T-cell (primary cell): ENCODE measurements at regions not wholly inside any gene's neighbourhood (a gene's known extent, or its start where the extent isn't known, plus 50 kb on each side); places are given as distances from the start of the nearest gene placed in this dataset.

Source experiments
- ATAC-seq, 4 experiments: fragments of 200-7000 bp in 3 of 4; fragments of 150-1000 bp in 1 of 4; cut with Tn5 transposase; replicated peaks in 1 of 4; 1 replicate in 3 of 4; 2 replicates in 1 of 4; pipeline ENCODE4 v1.10.0; 2021; ENCODE audit warnings: moderate library complexity in 3 of 4, mild to moderate bottlenecking in 2 of 4, moderate number of reproducible peaks in 1 of 4
- CTCF ChIA-PET, 2 donors: fragments of 300-600 bp; sonication (Branson Sonifier 250); formaldehyde crosslinking; loops; one replicate each; lab custom pipeline; 2022; ENCODE audit warnings: antibody characterized with exemption in 2 of 2; lab: Charles Lee
- POLR2A ChIA-PET, 2 donors: fragments of 300-600 bp; sonication (Branson Sonifier 250); formaldehyde crosslinking; loops; one replicate each; lab custom pipeline; 2022; ENCODE audit warnings: antibody characterized with exemption in 2 of 2; lab: Charles Lee
- DNase-seq, 35 experiments: peaks; one replicate each; pipeline versions ENCODE4 v3.0.0 to v3.0.0-alpha.2; 2013 to 2023
- H3K27ac ChIP-seq: one replicate; pipeline ENCODE4 v1.5.1; 2013; ENCODE audit warnings: low read length
- H3K27me3 ChIP-seq, 2 experiments: replicated peaks in 1 of 2; 1 replicate in 1 of 2; 2 replicates in 1 of 2; pipeline versions ENCODE4 v1.6.1 to v1.7.0; 2013; ENCODE audit warnings: low read length in 1 of 2, mixed read lengths in 1 of 2; ENCODE audit not compliant: control insufficient read depth in 2 of 2, insufficient read depth in 2 of 2; ENCODE audit errors: extremely low read depth in 1 of 2
- H3K36me3 ChIP-seq, 2 donors: 1 replicate in 1 of 2; 2 replicates in 1 of 2; pipeline versions ENCODE4 v1.6.1 to v1.7.0; 2013; ENCODE audit warnings: low read length in 1 of 2; ENCODE audit not compliant: control insufficient read depth in 2 of 2, insufficient read depth in 1 of 2; ENCODE audit errors: extremely low read depth in 1 of 2
- H3K4me1 ChIP-seq, 2 experiments: 1 replicate in 1 of 2; 2 replicates in 1 of 2; pipeline versions ENCODE4 v1.6.1 to v1.7.0; 2013; ENCODE audit warnings: low read length in 2 of 2, mixed read lengths in 1 of 2; ENCODE audit not compliant: insufficient read depth in 2 of 2, control insufficient read depth in 1 of 2; ENCODE audit errors: extremely low read depth in 1 of 2
- H3K4me3 ChIP-seq, 2 donors: 1 replicate in 1 of 2; 2 replicates in 1 of 2; pipeline versions ENCODE4 v1.5.1 to v1.7.0; 2013; ENCODE audit warnings: mild to moderate bottlenecking in 2 of 2, low read length in 1 of 2, moderate library complexity in 1 of 2; ENCODE audit not compliant: control insufficient read depth in 1 of 2; ENCODE audit errors: extremely low read depth in 1 of 2
- H3K9me3 ChIP-seq: 2 replicates; pipeline ENCODE4 v1.7.0; 2013
- H3K27ac Mint-ChIP-seq, 2 donors: one replicate each; pipeline ENCODE4 v1.8.0; 2020 to 2021; ENCODE audit warnings: mild to moderate bottlenecking in 2 of 2, mixed read lengths in 2 of 2
- H3K27me3 Mint-ChIP-seq, 2 donors: one replicate each; pipeline ENCODE4 v1.8.0; 2021 to 2022; ENCODE audit warnings: mixed read lengths in 2 of 2
- H3K36me3 Mint-ChIP-seq: one replicate; pipeline ENCODE4 v1.8.0; 2021; ENCODE audit warnings: mixed read lengths
- H3K4me1 Mint-ChIP-seq, 3 donors: one replicate each; pipeline ENCODE4 v1.8.0; 2020 to 2022; ENCODE audit warnings: mixed read lengths in 3 of 3, mild to moderate bottlenecking in 1 of 3
- H3K4me3 Mint-ChIP-seq, 3 donors: one replicate each; pipeline ENCODE4 v1.8.0; 2020 to 2022; ENCODE audit warnings: mild to moderate bottlenecking in 3 of 3, mixed read lengths in 3 of 3, moderate library complexity in 3 of 3
- H3K9me3 Mint-ChIP-seq, 3 donors: one replicate each; pipeline ENCODE4 v1.8.0; 2020 to 2022; ENCODE audit warnings: mixed read lengths in 3 of 3
- WGBS: methylation state at CpG from one replicate; pipeline ENCODE4 v1.1.5; 2013; ENCODE audit warnings: missing lambda C conversion rate; ENCODE audit not compliant: insufficient coverage; 5-methylcytosine and 5-hydroxymethylcytosine counted together

- CTCF ChIA-PET = no interaction called here
- H3K4me3 ChIP-seq = no peak overlapping the region
- H3K4me1 Mint-ChIP-seq = peaks cover 0 to 3% (median 0%) of the 10 kb centered on the region in 3 donors
- DNase-seq = no peak
- WGBS = no CpG with 5 or more reads among the region's 8 CpGs
- no peaks in the 10 kb centered on the region for H3K36me3 ChIP-seq
- no peaks in the 10 kb centered on the region for H3K36me3 Mint-ChIP-seq
- H3K9me3 Mint-ChIP-seq = no peaks in the 10 kb centered on the region
- H3K27ac Mint-ChIP-seq = no peak overlapping the region
- no peak overlapping the region for H3K27ac ChIP-seq
- peaks cover 3 to 7% of the 10 kb centered on the region in 2 donors for H3K27me3 Mint-ChIP-seq
- no peak for ATAC-seq
- no peaks in the 10 kb centered on the region for H3K9me3 ChIP-seq
- H3K27me3 ChIP-seq = peaks cover 0 to 8% of the 10 kb centered on the region in 2 experiments
- POLR2A ChIA-PET = no interaction called here
- no peak overlapping the region for H3K4me3 Mint-ChIP-seq
- no peaks in the 10 kb centered on the region for H3K4me1 ChIP-seq
Observed at GRCh38 chr2:16251511-16252225, 311.3 kb downstream of the MYCN start.

DNA sequence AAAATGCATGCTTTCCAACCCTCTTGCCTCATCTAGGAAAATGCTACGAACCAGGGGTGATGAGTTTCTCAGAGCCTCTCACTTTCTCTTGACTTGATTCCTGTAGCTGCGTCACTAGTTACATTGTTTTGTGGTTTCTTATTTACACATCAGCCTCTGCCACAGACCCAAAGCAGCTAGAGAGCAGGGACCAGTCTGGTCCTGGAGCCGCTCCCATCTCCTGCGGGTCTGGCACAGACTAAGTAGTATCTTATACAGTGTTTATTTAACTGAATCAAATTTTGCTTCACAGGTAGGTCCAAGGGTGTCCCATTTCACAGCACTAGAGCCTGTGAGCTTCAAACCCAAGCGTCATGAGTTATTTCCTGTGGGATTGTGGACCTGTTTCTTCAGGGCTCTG, 310.5 kb downstream of the MYCN start:
- ATAC-seq (no peak), DNase-seq (no peak)
- H3K4me3 ChIP-seq = no peak overlapping the region
- H3K4me3 Mint-ChIP-seq = no peak overlapping the region
- H3K4me1 Mint-ChIP-seq = no peaks in the 10 kb centered on the region
- no peaks in the 10 kb centered on the region for H3K9me3 Mint-ChIP-seq
- H3K36me3 ChIP-seq = no peaks in the 10 kb centered on the region
- no CpG with 5 or more reads among the region's 5 CpGs for WGBS
- H3K27me3 ChIP-seq = peaks cover 0 to 8% of the 10 kb centered on the region in 2 experiments
- no peak overlapping the region for H3K27ac ChIP-seq
- peaks cover 0 to 7% of the 10 kb centered on the region in 2 donors for H3K27me3 Mint-ChIP-seq
- no peaks in the 10 kb centered on the region for H3K9me3 ChIP-seq
- ChIA-PET CTCF (no interaction called here), POLR2A (no interaction called here)
- H3K27ac Mint-ChIP-seq = no peak overlapping the region
- H3K36me3 Mint-ChIP-seq = no peaks in the 10 kb centered on the region
- no peaks in the 10 kb centered on the region for H3K4me1 ChIP-seq

GRCh38 chr2:16250466-16250865, 310.1 kb downstream of the MYCN start:
- Mint-ChIP-seq H3K27ac (no peak overlapping the region), H3K9me3 (no peaks in the 10 kb centered on the region), H3K4me1 (no peaks in the 10 kb centered on the region), H3K36me3 (no peaks in the 10 kb centered on the region), H3K4me3 (no peak overlapping the region), H3K27me3 (peaks cover 0 to 7% of the 10 kb centered on the region in 2 donors)
- CTCF ChIA-PET = no interaction called here
- ATAC-seq (no peak), DNase-seq (no peak)
- H3K4me3 ChIP-seq = no peak overlapping the region
- no peaks in the 10 kb centered on the region for H3K9me3 ChIP-seq
- H3K36me3 ChIP-seq = no peaks in the 10 kb centered on the region
- 90% methylated on average over 4 of the region's 8 CpGs for WGBS
- H3K4me1 ChIP-seq = no peaks in the 10 kb centered on the region
- H3K27me3 ChIP-seq = peaks cover 0 to 8% of the 10 kb centered on the region in 2 experiments
- H3K27ac ChIP-seq = no peak overlapping the region
- POLR2A ChIA-PET = no interaction called here

GRCh38 chr2:16250056-16250425, 309.7 kb downstream of the MYCN start:
- H3K9me3 Mint-ChIP-seq = no peaks in the 10 kb centered on the region
- H3K9me3 ChIP-seq = no peaks in the 10 kb centered on the region
- H3K27ac ChIP-seq = no peak overlapping the region
- no peaks in the 10 kb centered on the region for H3K36me3 ChIP-seq
- no peaks in the 10 kb centered on the region for H3K4me1 Mint-ChIP-seq
- peaks cover 0 to 7% of the 10 kb centered on the region in 2 donors for H3K27me3 Mint-ChIP-seq
- ATAC-seq (no peak), DNase-seq (no peak)
- H3K4me3 ChIP-seq = no peak overlapping the region
- no peaks in the 10 kb centered on the region for H3K36me3 Mint-ChIP-seq
- no peak overlapping the region for H3K27ac Mint-ChIP-seq
- ChIA-PET POLR2A (no interaction called here), CTCF (no interaction called here)
- no peaks in the 10 kb centered on the region for H3K4me1 ChIP-seq
- no peak overlapping the region for H3K4me3 Mint-ChIP-seq
- 69% methylated on average over 1 of the region's 1 CpG for WGBS
- peaks cover 0 to 8% of the 10 kb centered on the region in 2 experiments for H3K27me3 ChIP-seq

- ChIA-PET CTCF (no interaction called here), POLR2A (no interaction called here)
- H3K4me3 ChIP-seq = no peak overlapping the region
- Mint-ChIP-seq H3K27me3 (peaks cover 0 to 5% of the 10 kb centered on the region in 2 donors), H3K27ac (no peak overlapping the region), H3K9me3 (no peaks in the 10 kb centered on the region), H3K4me1 (no peaks in the 10 kb centered on the region), H3K36me3 (no peaks in the 10 kb centered on the region), H3K4me3 (no peak overlapping the region)
- no peaks in the 10 kb centered on the region for H3K36me3 ChIP-seq
- 87% methylated on average over 19 of the region's 22 CpGs for WGBS
- peaks cover 0 to 8% of the 10 kb centered on the region in 2 experiments for H3K27me3 ChIP-seq
- no peak overlapping the region for H3K27ac ChIP-seq
- H3K9me3 ChIP-seq = no peaks in the 10 kb centered on the region
- DNase-seq (no peak), ATAC-seq (no peak)
- H3K4me1 ChIP-seq = no peaks in the 10 kb centered on the region
Observed at GRCh38 chr2:16249246-16250055, 309.1 kb downstream of the MYCN start.

- Mint-ChIP-seq H3K36me3 (no peaks in the 10 kb centered on the region), H3K4me3 (no peak overlapping the region), H3K9me3 (no peaks in the 10 kb centered on the region), H3K27ac (no peak overlapping the region), H3K4me1 (no peaks in the 10 kb centered on the region), H3K27me3 (peaks cover 0 to 5% of the 10 kb centered on the region in 2 donors)
- ChIA-PET CTCF (no interaction called here), POLR2A (no interaction called here)
- Histone ChIP-seq H3K36me3 (no peaks in the 10 kb centered on the region), H3K27me3 (peaks cover 0 to 8% of the 10 kb centered on the region in 2 experiments), H3K4me1 (no peaks in the 10 kb centered on the region), H3K9me3 (no peaks in the 10 kb centered on the region), H3K27ac (no peak overlapping the region), H3K4me3 (no peak overlapping the region)
- WGBS = 100% methylated on average over 2 of the region's 5 CpGs
- no peak for DNase-seq
- no peak for ATAC-seq
Observed at GRCh38 chr2:16248571-16249105, 308.3 kb downstream of the MYCN start.
